ENCODE measurements at regions not wholly inside any gene's neighbourhood (a gene's known extent, or its start where the extent isn't known, plus 50 kb on each side); places are given as distances from the start of the nearest gene placed in this dataset.

GRCh38 chr7:106485919-106486318, 175.0 kb downstream of the CCDC71L start:
- no CpG with 5 or more reads among the region's 1 CpG for WGBS (ENCODE audit: insufficient coverage)
- no peak for DNase-seq
- Histone ChIP-seq H3K27ac (ENCODE audit: low read length) (no peak overlapping the region), H3K27me3 (ENCODE audit: control insufficient read depth, insufficient read depth, low read length) (no peaks in the 10 kb centered on the region), H3K36me3 (ENCODE audit: control insufficient read depth, insufficient read depth, low read length) (no peaks in the 10 kb centered on the region), H3K9me3 (ENCODE audit: control insufficient read depth, insufficient read depth, low read length) (no peaks in the 10 kb centered on the region), H3K4me3 (ENCODE audit: low read length) (no peak overlapping the region), H3K4me1 (ENCODE audit: control insufficient read depth, insufficient read depth, low read length) (no peaks in the 10 kb centered on the region)
- peaks cover 11 to 22% of the 10 kb centered on the region in 2 donors for H3K27me3 Mint-ChIP-seq (ENCODE audit: low read depth in 2 of 2)
- H3K36me3 Mint-ChIP-seq, result no peaks in the 10 kb centered on the region
- no peak for ATAC-seq
- no peak overlapping the region for H3K27ac Mint-ChIP-seq
- H3K4me3 Mint-ChIP-seq, result no peak overlapping the region
- intact Hi-C loops (cut with micrococcal nuclease), result no loop called here
- no peaks in the 10 kb centered on the region for H3K4me1 Mint-ChIP-seq
- H3K9me3 Mint-ChIP-seq, result no peaks in the 10 kb centered on the region
- no peak for TF ChIP-seq CTCF (IDR thresholded peaks at IDR 0.05)

- no peaks in the 10 kb centered on the region for H3K9me3 ChIP-seq (ENCODE audit: control insufficient read depth, insufficient read depth, low read length)
- 89% methylated on average over 1 of the region's 1 CpG for WGBS (ENCODE audit: insufficient coverage)
- no peaks in the 10 kb centered on the region for H3K4me1 ChIP-seq (ENCODE audit: control insufficient read depth, insufficient read depth, low read length)
- Mint-ChIP-seq H3K27ac (no peak overlapping the region), H3K4me1 (no peaks in the 10 kb centered on the region), H3K9me3 (no peaks in the 10 kb centered on the region), H3K4me3 (no peak overlapping the region), H3K27me3 (ENCODE audit: low read depth in 2 of 2) (peaks cover 13 to 27% of the 10 kb centered on the region in 2 donors), H3K36me3 (no peaks in the 10 kb centered on the region)
- H3K36me3 ChIP-seq (ENCODE audit: control insufficient read depth, insufficient read depth, low read length), result no peaks in the 10 kb centered on the region
- TF ChIP-seq CTCF (IDR thresholded peaks at IDR 0.05), result no peak
- ATAC-seq (no peak), DNase-seq (no peak)
- intact Hi-C loops (cut with micrococcal nuclease), result no loop called here
- no peaks in the 10 kb centered on the region for H3K27me3 ChIP-seq (ENCODE audit: control insufficient read depth, insufficient read depth, low read length)
- H3K27ac ChIP-seq (ENCODE audit: low read length), result no peak overlapping the region
- no peak overlapping the region for H3K4me3 ChIP-seq (ENCODE audit: low read length)
Observed at GRCh38 chr7:106485031-106485551, 175.9 kb downstream of the CCDC71L start.

- no peak overlapping the region for H3K27ac Mint-ChIP-seq
- no peak for ATAC-seq
- H3K4me1 Mint-ChIP-seq, result no peaks in the 10 kb centered on the region
- no peak for DNase-seq
- H3K27me3 Mint-ChIP-seq (ENCODE audit: low read depth in 2 of 2), result peaks cover 13 to 27% of the 10 kb centered on the region in 2 donors
- no peaks in the 10 kb centered on the region for H3K9me3 Mint-ChIP-seq
- H3K4me3 Mint-ChIP-seq, result no peak overlapping the region
- H3K4me3 ChIP-seq (ENCODE audit: low read length), result no peak overlapping the region
- no peaks in the 10 kb centered on the region for H3K36me3 ChIP-seq (ENCODE audit: control insufficient read depth, insufficient read depth, low read length)
- H3K36me3 Mint-ChIP-seq, result no peaks in the 10 kb centered on the region
- TF ChIP-seq CTCF (IDR thresholded peaks at IDR 0.05), result no peak
- H3K27ac ChIP-seq (ENCODE audit: low read length), result no peak overlapping the region
- 75% methylated on average over 1 of the region's 1 CpG for WGBS (ENCODE audit: insufficient coverage)
- no peaks in the 10 kb centered on the region for H3K4me1 ChIP-seq (ENCODE audit: control insufficient read depth, insufficient read depth, low read length)
- no peaks in the 10 kb centered on the region for H3K9me3 ChIP-seq (ENCODE audit: control insufficient read depth, insufficient read depth, low read length)
- intact Hi-C loops (cut with micrococcal nuclease), result no loop called here
- H3K27me3 ChIP-seq (ENCODE audit: control insufficient read depth, insufficient read depth, low read length), result no peaks in the 10 kb centered on the region
Observed at GRCh38 chr7:106484562-106484961, 176.4 kb downstream of the CCDC71L start.

GRCh38 chr7:106482091-106482490, 178.9 kb downstream of the CCDC71L start:
- 97% methylated on average over 4 of the region's 4 CpGs for WGBS (ENCODE audit: insufficient coverage)

More at GRCh38 chr7:106482091-106482490, 178.9 kb downstream of the CCDC71L start:
- H3K4me1 ChIP-seq (ENCODE audit: control insufficient read depth, insufficient read depth, low read length), result no peaks in the 10 kb centered on the region
- H3K4me3 ChIP-seq (ENCODE audit: low read length), result no peak overlapping the region
- no peaks in the 10 kb centered on the region for H3K4me1 Mint-ChIP-seq
- no peak for ATAC-seq
- H3K27ac Mint-ChIP-seq, result no peak overlapping the region
- H3K4me3 Mint-ChIP-seq, result no peak overlapping the region
- no peak overlapping the region for H3K27ac ChIP-seq (ENCODE audit: low read length)
- peaks cover 13 to 27% of the 10 kb centered on the region in 2 donors for H3K27me3 Mint-ChIP-seq (ENCODE audit: low read depth in 2 of 2)
- TF ChIP-seq CTCF (IDR thresholded peaks at IDR 0.05), result no peak
- intact Hi-C loops (cut with micrococcal nuclease), result no loop called here
- no peaks in the 10 kb centered on the region for H3K9me3 Mint-ChIP-seq
- H3K36me3 Mint-ChIP-seq, result no peaks in the 10 kb centered on the region
- H3K9me3 ChIP-seq (ENCODE audit: control insufficient read depth, insufficient read depth, low read length), result no peaks in the 10 kb centered on the region
- H3K27me3 ChIP-seq (ENCODE audit: control insufficient read depth, insufficient read depth, low read length), result no peaks in the 10 kb centered on the region
- no peak for DNase-seq
- H3K36me3 ChIP-seq (ENCODE audit: control insufficient read depth, insufficient read depth, low read length), result no peaks in the 10 kb centered on the region
